ENCODE measurements at regions not wholly inside any gene's neighbourhood (a gene's known extent, or its start where the extent isn't known, plus 50 kb on each side); places are given as distances from the start of the nearest gene placed in this dataset.

DNA sequence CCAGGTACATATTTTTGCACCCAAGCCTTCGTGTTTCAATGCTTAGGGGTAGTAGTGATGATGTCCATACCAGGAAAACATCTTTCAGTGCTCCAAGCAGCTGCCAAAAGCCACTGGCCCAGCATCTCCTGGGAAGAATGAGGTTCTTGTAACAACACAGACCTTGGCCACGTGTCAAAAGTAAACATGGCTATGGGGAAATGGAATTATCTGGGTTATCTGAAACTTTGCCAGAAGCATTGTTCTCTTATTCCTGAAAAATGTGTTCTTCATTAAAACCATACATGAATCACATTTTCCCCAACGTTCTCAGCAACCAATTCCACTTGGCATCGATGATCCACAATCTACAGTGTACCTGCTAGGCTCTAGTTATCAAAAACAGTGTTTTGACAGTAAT lies 524.2 kb upstream of the EEF2KMT start:
- Histone ChIP-seq H3K27ac (no peak overlapping the region), H3K4me3 (no peak overlapping the region), H3K27me3 (no peaks in the 10 kb centered on the region), H3K36me3 (ENCODE audit: low read depth, missing control alignments) (no peaks in the 10 kb centered on the region), H3K4me1 (no peaks in the 10 kb centered on the region), H3K9me3 (no peaks in the 10 kb centered on the region)
- no peak for TF ChIP-seq POLR2A (IDR thresholded peaks at IDR 0.05)
- TF ChIP-seq, protein P1, sequence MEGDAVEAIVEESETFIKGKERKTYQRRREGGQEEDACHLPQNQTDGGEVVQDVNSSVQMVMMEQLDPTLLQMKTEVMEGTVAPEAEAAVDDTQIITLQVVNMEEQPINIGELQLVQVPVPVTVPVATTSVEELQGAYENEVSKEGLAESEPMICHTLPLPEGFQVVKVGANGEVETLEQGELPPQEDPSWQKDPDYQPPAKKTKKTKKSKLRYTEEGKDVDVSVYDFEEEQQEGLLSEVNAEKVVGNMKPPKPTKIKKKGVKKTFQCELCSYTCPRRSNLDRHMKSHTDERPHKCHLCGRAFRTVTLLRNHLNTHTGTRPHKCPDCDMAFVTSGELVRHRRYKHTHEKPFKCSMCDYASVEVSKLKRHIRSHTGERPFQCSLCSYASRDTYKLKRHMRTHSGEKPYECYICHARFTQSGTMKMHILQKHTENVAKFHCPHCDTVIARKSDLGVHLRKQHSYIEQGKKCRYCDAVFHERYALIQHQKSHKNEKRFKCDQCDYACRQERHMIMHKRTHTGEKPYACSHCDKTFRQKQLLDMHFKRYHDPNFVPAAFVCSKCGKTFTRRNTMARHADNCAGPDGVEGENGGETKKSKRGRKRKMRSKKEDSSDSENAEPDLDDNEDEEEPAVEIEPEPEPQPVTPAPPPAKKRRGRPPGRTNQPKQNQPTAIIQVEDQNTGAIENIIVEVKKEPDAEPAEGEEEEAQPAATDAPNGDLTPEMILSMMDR (IDR thresholded peaks at IDR 0.05) = no peak
- intact Hi-C loops (cut with DNase I; ENCODE audit: low total_unique reads) = no loop called here
- DNase-seq = no peak
- whole genome bisulfite sequencing, 2 donors = 58 to 69% methylated on average over 4 of the region's 4 CpGs

DNA sequence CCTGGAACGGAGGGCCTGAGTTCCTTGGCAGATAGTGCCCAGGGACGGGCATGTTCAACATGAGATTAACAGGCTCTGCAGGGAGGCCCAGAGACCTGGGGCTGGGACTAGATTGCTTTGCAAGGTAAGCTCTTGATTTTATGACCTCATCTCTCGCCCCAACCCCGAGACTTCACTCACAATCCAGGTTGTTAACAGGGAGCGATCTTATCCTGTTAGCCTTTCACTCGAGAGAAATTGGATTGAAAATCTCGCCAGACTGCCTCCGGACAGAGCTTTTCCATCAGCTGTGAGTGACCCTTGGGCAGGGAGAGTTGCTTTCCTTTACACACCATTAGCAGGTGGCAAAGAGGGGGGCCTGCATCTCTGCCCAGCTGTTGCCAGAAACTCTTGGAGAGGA lies 521.7 kb upstream of the EEF2KMT start:
- Histone ChIP-seq H3K9me3 (no peaks in the 10 kb centered on the region), H3K4me1 (no peaks in the 10 kb centered on the region), H3K27me3 (no peaks in the 10 kb centered on the region), H3K36me3 (ENCODE audit: low read depth, missing control alignments) (no peaks in the 10 kb centered on the region), H3K4me3 (no peak overlapping the region), H3K27ac (no peak overlapping the region)
- no peak for DNase-seq
- intact Hi-C loops (cut with DNase I; ENCODE audit: low total_unique reads) = no loop called here
- WGBS, 2 donors = 69 to 74% methylated on average over 6 to 8 of the region's 8 CpGs
- no peak for TF ChIP-seq POLR2A (IDR thresholded peaks at IDR 0.05)
- TF ChIP-seq, protein P1 (IDR thresholded peaks at IDR 0.05) = no peak

DNA sequence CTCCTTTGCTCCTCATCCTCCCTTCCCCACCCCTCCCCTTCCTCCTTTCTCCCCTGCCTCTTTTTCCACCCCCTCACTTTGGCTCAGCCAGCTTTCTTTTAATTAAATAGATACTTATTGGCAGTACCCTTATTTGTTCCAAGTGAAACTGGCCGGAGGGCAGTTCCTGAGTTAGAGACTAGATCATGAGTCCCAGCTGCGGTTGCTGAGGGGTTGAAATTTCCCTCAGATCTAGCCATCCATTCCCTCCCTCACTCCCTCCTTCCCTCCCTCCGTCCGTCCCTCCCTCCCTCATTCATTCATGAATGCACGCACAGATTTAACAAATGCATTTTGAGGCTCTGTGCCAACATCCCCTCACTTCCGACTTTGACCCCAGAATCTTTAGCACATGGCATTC lies 519.2 kb upstream of the EEF2KMT start:
- H3K36me3 ChIP-seq (ENCODE audit: low read depth, missing control alignments) = no peaks in the 10 kb centered on the region
- H3K9me3 ChIP-seq = no peaks in the 10 kb centered on the region
- 32 to 39% methylated on average over 6 of the region's 6 CpGs for WGBS, 2 donors
- intact Hi-C loops (cut with DNase I; ENCODE audit: low total_unique reads) = no loop called here
- TF ChIP-seq POLR2A (IDR thresholded peaks at IDR 0.05) = no peak
- TF ChIP-seq, protein P1 (IDR thresholded peaks at IDR 0.05) = no peak
- no peak for DNase-seq
- no peak overlapping the region for H3K27ac ChIP-seq
- H3K4me1 ChIP-seq = no peaks in the 10 kb centered on the region
- H3K27me3 ChIP-seq = no peaks in the 10 kb centered on the region
- no peak overlapping the region for H3K4me3 ChIP-seq

DNA sequence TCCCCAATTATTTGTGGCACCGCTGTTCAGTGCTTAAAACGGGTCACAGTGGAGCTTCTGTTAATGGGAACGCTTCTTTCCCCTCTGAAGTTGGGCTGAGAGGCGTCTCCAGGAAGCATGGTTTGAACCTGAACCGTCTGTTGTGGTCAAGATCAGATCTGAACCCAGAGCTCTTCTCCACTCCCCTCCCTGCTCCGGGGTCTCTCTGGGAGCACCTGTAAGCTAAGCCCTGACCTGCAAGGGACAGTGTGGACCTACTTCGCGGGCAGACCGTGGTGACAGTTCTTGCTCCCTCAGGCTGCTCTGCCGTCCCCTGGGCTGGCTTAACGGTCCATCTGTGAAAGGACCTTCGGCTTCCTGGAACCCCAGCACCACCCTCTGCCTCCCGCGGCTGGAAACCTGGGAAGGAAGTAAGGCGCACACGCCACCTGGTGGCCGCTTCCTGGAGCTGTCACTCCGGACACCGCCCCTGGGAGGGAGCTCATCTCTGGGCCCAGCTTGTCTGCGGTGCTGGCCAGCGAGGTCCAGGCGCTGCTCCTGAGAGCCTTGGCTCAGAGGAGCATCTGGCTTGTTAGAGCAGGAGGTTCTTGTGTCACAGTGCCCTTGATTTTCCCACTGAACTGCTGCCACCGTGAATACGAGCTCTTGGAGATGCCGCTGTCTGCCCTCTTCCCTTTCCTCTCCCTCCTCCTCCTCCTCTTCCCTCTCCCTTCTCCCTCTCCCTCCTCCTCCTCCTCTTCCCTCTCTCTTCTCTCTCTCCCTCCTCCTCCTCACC lies 518.5 kb upstream of the EEF2KMT start:
- Histone ChIP-seq H3K27me3 (no peaks in the 10 kb centered on the region), H3K9me3 (no peaks in the 10 kb centered on the region), H3K27ac (no peak overlapping the region), H3K36me3 (ENCODE audit: low read depth, missing control alignments) (no peaks in the 10 kb centered on the region), H3K4me1 (no peaks in the 10 kb centered on the region), H3K4me3 (no peak overlapping the region)
- intact Hi-C loops (cut with DNase I; ENCODE audit: low total_unique reads) = no loop called here
- peak; percentile 70 for DNase-seq
- 15 to 16% methylated on average over 23 to 24 of the region's 25 CpGs for WGBS, 2 donors
- TF ChIP-seq, protein P1 (IDR thresholded peaks at IDR 0.05) = peak; percentile 30 to 73 (median 66)
- no peak for TF ChIP-seq POLR2A (IDR thresholded peaks at IDR 0.05)

DNA sequence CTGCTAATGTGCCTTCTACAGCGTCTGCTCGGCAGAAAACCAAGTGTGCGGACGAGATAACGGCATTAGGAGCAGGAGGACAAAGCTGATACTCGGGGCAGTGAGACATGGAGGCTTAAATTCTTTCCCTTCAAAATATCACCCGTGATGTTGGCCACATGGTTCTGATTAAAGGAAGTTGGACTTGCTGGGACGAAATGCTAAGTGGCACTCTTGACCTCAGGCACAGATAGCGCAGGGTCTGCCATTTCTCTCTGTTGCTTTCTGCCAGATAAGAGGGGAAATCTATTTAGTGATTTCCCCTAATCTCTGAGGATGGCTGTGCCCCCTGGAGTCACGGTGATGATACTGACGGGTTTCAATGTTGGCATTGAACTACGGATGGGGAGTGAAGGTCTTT lies 509.6 kb upstream of the EEF2KMT start:
- Histone ChIP-seq H3K9me3 (no peaks in the 10 kb centered on the region), H3K36me3 (ENCODE audit: low read depth, missing control alignments) (no peaks in the 10 kb centered on the region), H3K4me1 (no peaks in the 10 kb centered on the region), H3K27me3 (no peaks in the 10 kb centered on the region), H3K27ac (no peak overlapping the region), H3K4me3 (no peak overlapping the region)
- intact Hi-C loops (cut with DNase I; ENCODE audit: low total_unique reads) = no loop called here
- TF ChIP-seq, protein P1 (IDR thresholded peaks at IDR 0.05) = no peak
- no peak for TF ChIP-seq POLR2A (IDR thresholded peaks at IDR 0.05)
- DNase-seq = no peak
- 52 to 66% methylated on average over 12 of the region's 12 CpGs for WGBS, 2 donors
